GM04504 (cell line): ENCODE measurements at regions not wholly inside any gene's neighbourhood (a gene's known extent, or its start where the extent isn't known, plus 50 kb on each side); places are given as distances from the start of the nearest gene placed in this dataset.

ENCODE experiments used
- DNase-seq: peaks from one replicate; pipeline ENCODE4 v3.0.0-alpha.2; 2012; ENCODE audit warnings: low read depth

DNA sequence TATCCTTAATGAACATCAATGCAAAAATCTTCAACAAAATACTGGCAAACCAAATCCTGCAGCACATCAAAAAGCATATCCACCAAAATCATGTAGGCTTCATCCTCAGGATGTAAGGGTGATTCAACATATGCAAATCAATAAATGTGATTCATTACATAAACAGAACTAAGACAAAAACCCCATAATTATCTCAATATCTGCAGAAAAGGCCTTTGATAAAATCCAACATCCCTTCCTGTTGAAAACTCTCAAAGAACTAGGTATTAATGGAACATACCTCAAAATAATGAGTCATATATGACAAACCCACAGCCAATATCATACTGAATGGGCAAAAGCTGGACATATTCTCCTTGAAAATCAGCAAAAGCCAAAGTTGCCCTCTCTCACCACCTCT is 54.6 kb upstream of the DEPDC1 start:
- no peak for DNase-seq

DNA sequence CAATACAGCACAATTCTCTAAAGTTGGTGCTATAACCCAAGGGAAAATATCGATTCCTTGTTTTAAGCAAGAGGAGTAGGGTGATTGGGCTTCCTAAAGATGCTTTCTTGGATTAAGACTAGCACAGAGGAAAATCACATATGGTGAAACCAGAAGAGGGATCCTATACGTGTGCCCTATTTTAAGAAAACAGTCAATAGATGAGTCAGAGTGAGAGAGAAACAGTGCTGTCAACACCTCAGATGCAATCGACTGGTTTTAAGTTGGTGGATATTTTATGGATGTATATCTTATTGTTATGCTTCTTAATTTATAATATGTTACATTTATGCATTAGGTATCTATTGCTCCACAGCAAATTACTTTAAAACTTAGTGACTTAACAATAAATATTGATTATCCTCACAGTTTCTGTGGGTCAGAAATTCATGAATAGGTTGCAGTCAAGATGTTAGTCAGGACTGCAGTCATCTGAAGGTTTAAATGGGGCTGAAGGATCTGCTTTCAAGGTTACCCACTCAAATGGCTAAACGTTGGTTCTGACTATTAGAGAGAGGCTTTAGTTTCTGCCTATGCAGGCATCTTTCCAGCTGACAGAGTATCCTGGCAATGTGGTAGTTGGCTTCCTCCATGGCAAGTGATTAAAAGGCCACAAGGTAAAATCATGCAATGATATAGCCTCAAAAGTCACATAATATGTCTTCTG is 61.6 kb upstream of the DEPDC1 start:
- no peak for DNase-seq

GRCh38 chr1:68565923-68566322 is 69.0 kb upstream of the DEPDC1 start:
- no peak for DNase-seq

DNA sequence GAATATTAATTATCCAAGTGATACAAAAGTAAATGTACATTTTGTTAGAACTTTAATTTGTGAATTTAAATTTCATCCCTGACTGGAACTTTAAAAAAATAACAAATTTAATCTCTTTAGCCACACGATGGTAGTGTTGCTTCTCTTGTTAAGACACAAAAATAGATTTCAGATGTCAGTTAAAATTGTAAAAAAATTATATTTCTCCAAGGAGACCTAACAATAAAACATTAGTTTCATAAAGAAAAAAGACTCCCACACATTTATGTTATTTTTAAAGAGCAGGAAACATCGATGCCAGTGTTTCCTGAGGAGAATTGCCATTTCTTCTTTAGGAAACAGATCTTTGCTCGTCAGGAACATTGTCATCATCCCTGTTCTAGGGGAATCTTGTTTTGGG is 74.0 kb upstream of the DEPDC1 start:
- no peak for DNase-seq

DNA sequence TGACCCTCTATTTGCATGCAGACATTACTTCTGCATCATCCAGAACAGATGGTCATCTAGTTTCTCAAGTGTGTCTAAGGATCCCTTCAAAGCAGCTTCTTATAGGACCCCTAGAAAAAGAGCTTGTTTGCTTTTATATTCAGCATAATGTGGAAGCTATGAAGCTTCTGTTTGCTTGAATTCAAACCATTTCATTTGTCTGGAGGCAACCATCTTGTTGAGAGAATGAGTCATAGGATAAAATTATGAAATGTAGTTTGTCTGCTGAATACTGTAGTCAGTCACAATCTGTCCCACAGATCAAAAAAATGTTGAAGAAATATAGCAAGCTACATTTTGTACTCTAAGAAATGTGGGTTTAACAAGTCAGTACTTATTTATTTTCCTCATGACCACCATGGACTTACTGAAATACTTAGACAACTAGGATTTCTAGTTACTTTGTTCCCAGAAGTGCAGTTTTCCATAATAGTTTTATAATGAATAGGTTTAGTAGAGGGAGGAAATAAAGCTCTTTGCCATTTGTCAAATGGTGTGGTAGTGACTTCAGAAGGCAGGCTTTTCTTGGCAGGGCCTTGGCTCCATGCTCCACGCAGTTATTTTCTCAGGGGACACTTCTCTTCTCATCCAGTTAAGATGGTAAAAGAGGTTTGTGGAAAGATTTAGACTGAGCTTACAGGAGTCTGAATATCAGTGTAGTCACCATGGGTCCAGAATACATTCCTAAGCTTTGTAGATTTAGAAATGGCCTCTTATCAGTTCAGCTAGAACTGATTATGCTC is 74.8 kb upstream of the DEPDC1 start:
- no peak for DNase-seq

GRCh38 chr1:68585351-68585750 is 88.5 kb upstream of the DEPDC1 start:
- DNase-seq, result no peak

- DNase-seq, result no peak
These were observed 89.9 kb upstream of the DEPDC1 start for GRCh38 chr1:68586766-68587165.

DNA sequence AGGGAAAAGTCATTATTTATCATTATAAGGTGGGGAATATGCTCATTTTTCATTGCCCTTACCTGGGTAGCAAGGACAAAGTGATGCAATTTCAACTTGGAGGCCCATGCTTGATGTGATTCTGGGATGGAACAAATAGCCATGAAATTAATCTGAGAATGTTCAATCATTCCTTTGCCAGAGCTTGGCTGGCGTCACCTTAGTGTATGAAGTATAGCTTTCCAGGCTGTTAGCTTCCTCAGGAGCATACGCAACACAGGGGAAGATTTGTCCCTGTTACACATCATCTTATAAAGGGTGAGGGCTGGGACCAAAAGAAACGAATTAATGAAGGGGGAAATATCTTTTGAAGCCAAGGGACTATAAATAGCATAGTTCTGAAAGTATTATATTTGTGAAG is 91.4 kb upstream of the DEPDC1 start:
- DNase-seq, result no peak

GRCh38 chr1:68590473-68590872 is 93.6 kb upstream of the DEPDC1 start:
- DNase-seq, result no peak

- no peak for DNase-seq
These were observed 98.0 kb upstream of the DEPDC1 start for GRCh38 chr1:68594851-68595250.

DNA sequence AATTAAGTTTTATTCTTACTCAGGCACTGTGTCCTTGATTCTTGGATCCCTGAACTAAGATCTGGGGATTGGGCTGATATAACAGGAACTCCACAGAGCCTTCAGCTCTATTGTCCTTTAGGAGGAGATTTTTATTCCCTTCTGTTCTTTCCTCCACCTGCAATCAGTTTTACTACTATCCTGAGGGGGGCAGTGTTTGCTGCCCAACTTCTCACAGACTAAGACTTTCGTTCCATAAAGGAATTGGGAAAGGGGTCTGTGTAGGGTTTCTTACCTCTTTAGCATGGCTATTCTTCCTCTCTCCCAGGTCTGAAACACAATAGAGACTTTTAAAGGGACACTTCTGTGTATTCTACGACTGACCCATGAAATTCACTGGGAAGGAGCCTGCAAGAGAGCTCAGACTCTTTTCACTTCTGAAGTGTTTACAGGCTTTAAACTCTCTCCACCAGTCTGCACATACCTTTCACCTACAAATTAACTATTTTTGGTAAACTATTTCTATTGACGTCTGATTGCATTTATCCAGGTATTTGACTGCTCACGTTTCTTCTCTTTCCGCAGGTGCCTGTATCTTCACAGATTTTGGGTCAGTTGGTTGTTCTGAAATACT is 103.3 kb upstream of the DEPDC1 start:
- DNase-seq, result no peak

- DNase-seq, result no peak
These were observed 111.4 kb upstream of the DEPDC1 start for GRCh38 chr1:68608289-68608688.

- no peak for DNase-seq
These were observed 118.4 kb upstream of the DEPDC1 start for GRCh38 chr1:68615312-68615711.

DNA sequence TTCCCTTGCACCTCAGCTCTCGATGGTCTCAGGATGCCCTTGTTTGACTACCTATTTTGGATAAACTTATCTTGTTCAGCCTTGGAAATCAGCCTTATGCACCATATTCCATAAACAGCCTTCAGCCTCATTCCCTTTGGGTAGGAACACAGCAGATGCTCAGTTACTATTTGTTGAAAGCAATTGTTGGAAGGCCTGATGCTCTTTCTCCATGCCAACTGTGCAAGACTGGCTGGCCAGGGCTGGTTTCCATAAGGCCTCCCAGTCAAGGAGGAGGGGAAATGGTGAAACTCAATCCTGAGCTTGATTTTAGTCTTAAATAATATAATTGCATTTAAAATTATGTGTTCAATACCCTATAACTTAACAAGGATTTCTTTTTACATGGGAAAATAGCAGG is 121.1 kb upstream of the DEPDC1 start:
- no peak for DNase-seq

- DNase-seq, result no peak
These were observed 123.7 kb upstream of the DEPDC1 start for GRCh38 chr1:68620571-68620970.

DNA sequence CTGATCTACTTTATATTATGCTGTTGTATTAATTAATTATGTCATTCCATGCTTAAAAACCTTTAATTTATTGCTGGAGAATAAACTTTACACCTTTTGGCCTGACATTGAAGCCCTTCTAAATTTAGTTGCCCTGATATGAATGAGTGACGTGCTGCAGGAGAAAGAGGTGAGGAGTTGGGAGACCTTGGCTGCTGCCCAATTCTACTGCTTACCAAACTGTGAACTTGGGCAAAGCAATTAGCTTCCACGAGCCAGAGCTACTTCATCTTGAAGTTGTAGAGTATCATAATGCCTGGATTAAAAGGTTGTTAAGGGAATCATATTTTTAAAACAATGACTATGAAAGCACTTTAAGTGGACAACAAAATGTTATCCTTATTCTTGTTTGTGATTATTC is 126.8 kb upstream of the DEPDC1 start:
- DNase-seq, result no peak

- no peak for DNase-seq
These were observed 127.4 kb upstream of the DEPDC1 start for GRCh38 chr1:68624233-68624632.

- DNase-seq, result no peak
These were observed 128.7 kb upstream of the DEPDC1 start for GRCh38 chr1:68625624-68626023.

- DNase-seq, result no peak
These were observed 136.4 kb upstream of the DEPDC1 start for GRCh38 chr1:68633141-68633919.

- no peak for DNase-seq
These were observed 147.6 kb upstream of the DEPDC1 start for GRCh38 chr1:68644504-68644903.

DNA sequence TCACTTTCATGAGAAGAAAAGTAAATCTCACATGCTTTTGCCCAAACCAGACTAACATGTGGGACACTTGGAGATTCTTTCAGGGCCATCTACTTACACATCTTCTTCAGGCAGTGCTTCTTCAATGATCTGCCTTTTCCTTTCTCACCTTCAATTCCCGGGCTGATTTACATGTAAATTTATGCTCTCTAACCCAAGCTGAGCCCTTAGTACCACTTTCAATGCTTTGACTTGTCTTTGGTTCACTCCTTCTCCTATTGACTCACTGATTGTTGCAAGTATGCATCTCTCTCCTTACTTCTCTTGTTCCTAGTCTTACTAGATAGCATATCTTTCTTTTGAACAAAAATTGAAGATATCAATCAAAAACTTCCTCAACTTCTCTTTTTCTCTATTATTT is 154.2 kb upstream of the DEPDC1 start:
- no peak for DNase-seq

DNA sequence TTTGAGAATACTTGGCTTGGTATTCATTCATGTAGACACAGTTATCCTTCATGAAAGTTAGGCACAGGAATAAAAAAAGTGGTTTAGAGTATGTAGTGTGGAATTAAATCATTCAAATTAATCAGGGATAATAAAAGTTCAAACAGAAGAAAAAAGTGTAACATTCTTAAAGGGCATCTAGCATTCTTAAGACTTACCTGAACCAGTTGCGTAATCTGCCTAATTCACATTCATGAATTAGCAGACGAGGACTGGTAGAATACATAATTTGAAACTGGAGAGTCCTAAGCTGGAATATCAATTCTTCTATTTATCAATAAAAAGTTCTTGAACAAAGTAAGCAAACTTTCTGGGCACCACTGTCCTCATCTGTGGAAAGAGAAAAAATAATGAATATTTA is 157.0 kb upstream of the DEPDC1 start:
- DNase-seq, result no peak

DNA sequence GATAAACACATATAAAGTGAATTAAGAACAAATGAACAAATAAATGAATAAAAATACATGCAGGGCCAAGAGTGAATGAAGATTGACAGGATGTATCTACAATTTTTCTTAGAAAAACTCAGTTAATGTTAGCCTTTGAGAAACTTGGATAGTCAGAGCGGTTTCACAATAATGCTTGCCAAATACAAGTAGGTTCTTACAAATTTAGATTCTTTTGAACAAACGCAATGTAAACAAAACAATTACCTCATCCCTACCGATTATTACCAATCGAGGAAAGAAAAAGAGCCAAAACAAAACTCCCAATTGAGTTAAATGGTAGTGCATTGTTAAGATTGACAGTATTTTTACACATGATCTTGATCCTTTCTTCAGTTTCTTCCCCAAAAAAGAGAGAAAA is 176.9 kb upstream of the DEPDC1 start:
- DNase-seq, result no peak
